ENCODE measurements at regions not wholly inside any gene's neighbourhood (a gene's known extent, or its start where the extent isn't known, plus 50 kb on each side); places are given as distances from the start of the nearest gene placed in this dataset.
"Not testable (repeated sequence)": the region's sequence is repeated elsewhere in the genome, so short reads cannot be mapped to it uniquely, and the experiment has no call there.

DNA sequence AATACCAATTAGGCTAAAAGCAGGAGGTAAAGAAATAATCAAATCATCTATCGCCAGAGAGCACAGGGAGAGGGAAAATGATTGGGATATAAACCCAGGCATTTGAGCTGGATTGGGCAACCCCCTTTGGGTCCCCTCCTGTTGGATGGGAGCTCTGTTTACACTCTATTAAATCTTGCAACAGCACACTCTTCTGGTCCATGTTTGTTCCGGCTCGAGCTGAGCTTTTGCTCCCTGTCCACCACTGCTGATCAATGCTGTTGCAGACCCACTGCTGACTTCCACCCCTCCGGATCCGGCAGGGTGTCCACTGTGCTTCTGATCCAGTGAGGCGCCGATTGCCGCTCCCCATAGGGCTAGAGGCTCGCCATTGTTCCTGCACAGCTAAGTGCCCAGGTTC lies 493.8 kb downstream of the MATN1 start:
- DNase-seq: no peak

- DNase-seq: no peak
Observed at GRCh38 chr1:30226648-30227047, 496.7 kb downstream of the MATN1 start.

- no peak for DNase-seq
Observed at GRCh38 chr1:30225357-30225756, 498.0 kb downstream of the MATN1 start.

GRCh38 chr1:30219675-30220074 lies 503.7 kb downstream of the MATN1 start:
- DNase-seq: no peak

GRCh38 chr1:30218438-30218837 lies 504.9 kb downstream of the MATN1 start:
- no peak for DNase-seq

GRCh38 chr1:30216602-30217001 lies 506.8 kb downstream of the MATN1 start:
- no peak for DNase-seq

- DNase-seq: no peak
Observed at GRCh38 chr1:30213936-30214335, 509.4 kb downstream of the MATN1 start.

DNA sequence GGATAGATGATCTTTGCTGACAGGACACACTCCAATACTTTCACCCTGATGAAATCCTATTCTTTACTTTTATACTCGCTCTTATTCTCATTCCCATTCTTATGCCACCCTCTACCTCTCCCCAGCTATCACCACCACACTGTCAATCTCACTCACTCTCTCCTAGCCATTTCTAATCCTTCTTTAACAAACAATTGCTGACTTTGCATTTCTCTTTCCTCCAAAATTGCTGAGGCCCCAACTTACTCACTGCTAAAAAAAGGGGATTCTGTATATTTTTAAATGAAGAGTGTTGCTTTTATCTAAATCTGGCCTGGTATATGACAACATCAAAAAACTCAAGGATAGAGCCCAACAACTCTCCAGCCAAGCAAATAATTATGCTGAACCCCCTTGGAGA lies 515.4 kb downstream of the MATN1 start:
- DNase-seq: not testable (repeated sequence)

DNA sequence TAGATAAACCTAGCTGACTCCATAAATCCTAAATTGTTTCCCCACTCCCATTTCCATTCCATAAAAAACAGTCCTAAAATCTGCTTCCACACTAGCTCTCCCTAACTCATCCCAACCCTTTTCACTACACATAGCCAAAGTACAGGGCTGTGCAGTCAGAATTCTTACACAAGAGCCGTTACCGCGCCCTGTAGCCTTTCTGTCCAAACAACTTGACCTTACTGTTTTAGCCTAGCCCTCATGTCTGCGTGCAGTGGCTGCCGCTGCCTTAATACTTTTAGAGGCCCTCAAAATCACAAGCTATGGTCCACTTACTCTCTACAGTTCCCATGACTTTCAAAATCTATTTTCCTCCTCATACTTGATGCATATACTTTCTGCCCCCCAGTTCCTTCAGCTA lies 516.8 kb downstream of the MATN1 start:
- DNase-seq: not testable (repeated sequence)

DNA sequence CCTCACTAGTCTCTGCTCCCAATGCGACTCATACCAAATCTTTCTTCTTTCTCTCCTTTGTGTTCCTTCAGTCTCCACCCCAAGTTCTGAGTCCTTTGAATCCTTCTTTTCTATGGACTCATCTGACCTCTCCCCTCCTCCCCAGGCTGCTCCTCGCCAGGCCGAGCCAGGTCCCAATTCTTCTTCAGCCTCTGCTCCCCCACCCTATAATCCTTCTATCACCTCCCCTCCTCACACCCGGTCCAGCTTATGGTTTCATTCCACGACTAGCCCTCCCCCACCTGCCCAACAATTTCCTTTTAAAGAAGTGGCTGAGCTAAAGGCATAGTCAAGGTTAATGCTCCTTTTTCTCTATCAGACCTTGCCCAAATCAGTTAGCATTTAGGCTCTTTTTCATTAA lies 518.5 kb downstream of the MATN1 start:
- DNase-seq: not testable (repeated sequence)

DNA sequence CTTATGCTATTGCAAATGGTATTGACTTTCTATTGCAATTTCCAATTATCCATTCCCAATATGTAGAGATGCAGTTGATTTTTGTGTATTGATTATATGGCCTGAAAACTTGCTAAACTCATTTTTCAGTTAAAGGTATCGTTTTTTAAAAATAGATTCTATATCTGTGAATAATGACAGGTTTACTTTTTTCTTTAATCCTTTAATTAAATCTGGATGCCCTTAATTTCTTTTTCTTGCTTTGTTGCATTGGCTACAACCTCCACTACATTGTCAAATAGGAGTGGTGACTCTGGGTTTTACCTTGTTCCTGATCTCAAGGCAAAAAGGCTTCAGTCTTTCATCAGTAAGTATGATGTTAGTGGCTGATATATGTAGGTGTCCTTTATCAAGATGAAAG lies 522.4 kb downstream of the MATN1 start:
- DNase-seq: no peak

GRCh38 chr1:30200161-30200560 lies 523.2 kb downstream of the MATN1 start:
- DNase-seq: no peak

GRCh38 chr1:30199563-30199962 lies 523.8 kb downstream of the MATN1 start:
- no peak for DNase-seq

DNA sequence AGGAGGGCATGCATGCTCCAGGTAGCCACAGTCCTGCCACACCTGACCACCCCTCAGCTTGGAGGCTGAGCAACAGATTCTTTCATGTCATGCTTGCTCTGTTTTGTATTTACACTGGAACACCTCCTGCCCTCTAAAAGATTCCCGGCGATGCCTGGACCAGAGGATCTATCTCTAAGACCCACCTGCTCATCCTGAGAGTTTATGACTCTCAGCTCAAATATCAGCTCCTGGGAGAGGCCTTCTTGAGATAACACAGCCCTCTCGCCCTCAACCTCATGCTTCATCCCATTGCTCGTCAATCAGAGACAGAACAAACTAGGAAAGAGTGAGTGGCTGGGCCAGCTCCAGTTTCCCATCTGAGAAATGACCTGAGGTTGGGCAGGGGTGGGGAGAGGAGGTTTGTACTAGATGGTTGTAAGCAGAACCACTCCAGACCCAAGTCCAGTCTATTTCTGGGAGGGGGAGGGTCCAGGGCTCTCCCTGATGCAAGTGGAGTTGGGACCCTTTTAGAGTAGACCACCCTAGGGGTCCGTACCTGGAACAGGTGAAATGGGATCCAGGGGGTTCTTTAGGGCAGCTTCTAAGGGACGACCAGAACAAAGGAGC lies 524.5 kb downstream of the MATN1 start:
- DNase-seq: no peak

GRCh38 chr1:30198451-30198760 lies 525.0 kb downstream of the MATN1 start:
- DNase-seq: no peak

GRCh38 chr1:30197639-30198450 lies 525.5 kb downstream of the MATN1 start:
- no peak for DNase-seq

DNA sequence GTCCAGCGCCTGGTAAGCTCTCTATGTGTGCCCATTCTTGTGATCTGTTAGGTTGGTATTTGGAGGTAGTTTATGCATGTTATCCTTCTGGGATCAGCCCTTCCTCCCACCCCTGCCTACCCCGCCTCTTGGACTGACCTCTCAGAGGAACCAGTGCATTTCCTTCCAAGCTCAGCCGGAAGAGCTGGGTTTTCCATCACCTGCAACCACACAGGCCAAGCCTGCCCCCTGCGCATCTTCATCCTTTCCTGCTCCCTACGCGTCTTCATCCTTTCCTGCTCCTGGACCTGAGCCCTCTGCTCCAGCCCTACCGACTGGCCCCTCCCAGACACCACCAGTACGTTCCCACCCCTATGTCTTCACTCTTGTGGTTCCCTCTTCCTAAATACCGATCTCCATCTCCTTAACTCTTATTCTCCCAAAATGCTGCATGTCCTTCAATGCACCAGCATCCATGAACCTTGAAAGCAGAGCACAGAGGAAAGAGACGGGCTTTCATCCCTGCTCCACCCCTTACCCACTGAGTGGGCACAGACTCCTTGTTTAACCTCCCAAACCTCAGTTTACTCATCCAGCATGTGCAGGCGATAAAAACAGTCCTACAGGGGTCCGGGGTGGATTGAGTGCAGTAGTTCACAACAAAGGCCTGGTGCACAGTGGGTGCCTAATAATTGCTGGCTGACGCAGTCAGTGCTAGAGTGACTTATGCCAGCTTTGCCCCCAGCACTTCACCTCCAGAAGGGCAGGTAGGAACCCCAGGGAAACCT lies 526.3 kb downstream of the MATN1 start:
- DNase-seq: no peak

DNA sequence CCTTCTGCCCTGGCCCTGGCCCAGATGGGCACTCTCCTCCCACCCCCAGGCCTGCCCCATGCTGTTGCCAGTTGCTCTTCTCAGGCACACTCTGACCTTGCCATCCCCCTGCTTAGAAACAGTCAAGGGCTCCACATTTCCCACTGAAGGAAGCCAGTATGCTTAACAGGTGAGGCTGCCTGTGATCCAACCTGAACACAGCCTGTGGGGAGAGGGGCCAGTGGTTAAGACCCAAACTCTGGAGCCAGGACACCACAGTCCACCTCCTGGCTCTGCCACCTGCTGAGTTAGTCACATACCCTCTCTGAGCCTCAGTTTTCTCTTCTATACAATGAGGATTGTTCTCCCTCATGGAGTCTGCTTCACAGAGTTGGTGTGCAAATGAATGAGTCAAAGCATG lies 526.9 kb downstream of the MATN1 start:
- no peak for DNase-seq

GRCh38 chr1:30195424-30196134 lies 527.8 kb downstream of the MATN1 start:
- DNase-seq: no peak

- DNase-seq: no peak
Observed at GRCh38 chr1:30194741-30195423, 528.5 kb downstream of the MATN1 start.

GRCh38 chr1:30194046-30194619 lies 529.3 kb downstream of the MATN1 start:
- no peak for DNase-seq

DNA sequence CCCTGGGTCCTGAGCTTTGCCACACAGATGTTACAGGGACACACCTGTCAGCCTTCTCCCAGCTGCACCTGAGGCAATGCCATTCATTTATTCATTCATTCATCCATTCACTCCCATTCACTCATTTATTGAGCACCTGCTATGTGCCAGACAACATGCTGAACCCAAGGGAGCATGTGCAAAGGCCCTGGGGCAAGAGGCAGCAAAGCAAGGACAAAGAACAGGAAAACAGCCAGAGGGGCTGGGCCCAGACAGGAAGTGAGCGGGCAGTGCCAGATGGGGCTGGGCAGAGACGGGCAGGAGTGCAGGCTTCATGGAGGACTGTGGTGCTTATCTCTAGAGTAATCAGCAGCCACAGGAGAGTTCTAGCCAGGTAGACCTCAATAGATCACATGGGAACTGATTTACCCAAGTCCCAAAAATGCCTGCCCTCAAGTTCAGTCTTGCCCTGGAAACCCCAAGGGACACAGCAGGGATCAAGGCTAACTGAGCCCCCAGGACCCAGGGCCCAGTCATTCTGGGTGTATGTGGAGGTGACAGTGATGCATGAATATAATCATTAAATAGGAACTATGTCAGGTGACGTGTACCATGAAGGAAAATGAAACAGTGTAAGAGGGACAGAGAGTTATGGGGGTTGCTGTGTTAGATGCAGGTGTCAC lies 530.3 kb downstream of the MATN1 start:
- no peak for DNase-seq
